NCI-H2196 treated with DMSO at 0.1 percent for 48 hours (cell line): ENCODE measurements at regions not wholly inside any gene's neighbourhood (a gene's known extent, or its start where the extent isn't known, plus 50 kb on each side); places are given as distances from the start of the nearest gene placed in this dataset.
"Not testable (repeated sequence)": the region's sequence is repeated elsewhere in the genome, so short reads cannot be mapped to it uniquely, and the experiment has no call there.

Experiments
- DNase-seq: peaks from one replicate; lab custom pipeline; 2025; ENCODE audit not compliant: unreplicated experiment; lab: John Stamatoyannopoulos, UW

- no peak for DNase-seq
Measured at GRCh38 chr13:80555796-80556678, 215.1 kb upstream of the SPRY2 start.

- no peak for DNase-seq
Measured at GRCh38 chr13:80552851-80553440, 212.0 kb upstream of the SPRY2 start.

GRCh38 chr13:80551650-80552497, 210.9 kb upstream of the SPRY2 start:
- DNase-seq, result no peak

- no peak for DNase-seq
Measured at GRCh38 chr13:80550971-80551441, 210.1 kb upstream of the SPRY2 start.

- DNase-seq, result no peak
Measured at GRCh38 chr13:80548915-80549314, 208.0 kb upstream of the SPRY2 start.

GRCh38 chr13:80547885-80548825, 207.2 kb upstream of the SPRY2 start:
- no peak for DNase-seq

- no peak for DNase-seq
Measured at GRCh38 chr13:80547341-80547740, 206.4 kb upstream of the SPRY2 start.

- DNase-seq, result no peak
Measured at GRCh38 chr13:80533175-80533574, 192.2 kb upstream of the SPRY2 start.

GRCh38 chr13:80530902-80531301, 190.0 kb upstream of the SPRY2 start:
- no peak for DNase-seq

- DNase-seq, result no peak
Measured at GRCh38 chr13:80530191-80530590, 189.3 kb upstream of the SPRY2 start.

- DNase-seq, result no peak
Measured at GRCh38 chr13:80529734-80530133, 188.8 kb upstream of the SPRY2 start.

GRCh38 chr13:80528733-80529132, 187.8 kb upstream of the SPRY2 start:
- DNase-seq, result no peak

- DNase-seq, result no peak
Measured at GRCh38 chr13:80527400-80527799, 186.5 kb upstream of the SPRY2 start.

- no peak for DNase-seq
Measured at GRCh38 chr13:80524447-80525215, 183.7 kb upstream of the SPRY2 start.

- no peak for DNase-seq
Measured at GRCh38 chr13:80523134-80523533, 182.2 kb upstream of the SPRY2 start.

GRCh38 chr13:80522463-80522862, 181.5 kb upstream of the SPRY2 start:
- not testable (repeated sequence) for DNase-seq

GRCh38 chr13:80516818-80517348, 176.0 kb upstream of the SPRY2 start:
- no peak for DNase-seq

- DNase-seq, result no peak
Measured at GRCh38 chr13:80515296-80515695, 174.4 kb upstream of the SPRY2 start.

GRCh38 chr13:80513196-80513595, 172.3 kb upstream of the SPRY2 start:
- no peak for DNase-seq
